Subcutaneous abdominal adipose tissue (tissue), 5 donors: ENCODE measurements at regions not wholly inside any gene's neighbourhood (a gene's known extent, or its start where the extent isn't known, plus 50 kb on each side); places are given as distances from the start of the nearest gene placed in this dataset.

Experiments
- H3K27ac ChIP-seq: one replicate; pipeline ENCODE4 v1.7.0; 2013; ENCODE audit warnings: low read depth, mild to moderate bottlenecking, inconsistent platforms, low read length, moderate library complexity
- H3K27me3 ChIP-seq, 5 donors: one replicate each; pipeline ENCODE4 v1.7.0; 2013; ENCODE audit warnings: low read length in 5 of 5, inconsistent platforms in 1 of 5; ENCODE audit not compliant: control insufficient read depth in 5 of 5, insufficient read depth in 4 of 5
- H3K36me3 ChIP-seq, 5 donors: one replicate each; pipeline ENCODE4 v1.7.0; 2013; ENCODE audit warnings: low read length in 5 of 5; ENCODE audit not compliant: control insufficient read depth in 5 of 5, insufficient read depth in 5 of 5
- H3K4me1 ChIP-seq, 5 donors: one replicate each; pipeline ENCODE4 v1.7.0; 2013; ENCODE audit warnings: low read length in 5 of 5, mild to moderate bottlenecking in 3 of 5, moderate library complexity in 1 of 5; ENCODE audit not compliant: control insufficient read depth in 5 of 5, insufficient read depth in 5 of 5
- H3K4me3 ChIP-seq, 5 donors: one replicate each; pipeline ENCODE4 v1.7.0; 2013; ENCODE audit warnings: low read length in 5 of 5, low read depth in 1 of 5
- H3K9ac ChIP-seq, 5 donors: one replicate each; pipeline ENCODE4 v1.7.0; 2013; ENCODE audit warnings: low read length in 5 of 5, mild to moderate bottlenecking in 4 of 5, moderate library complexity in 3 of 5
- H3K9me3 ChIP-seq, 5 donors: one replicate each; pipeline ENCODE4 v1.7.0; 2013; ENCODE audit warnings: low read length in 5 of 5; ENCODE audit not compliant: control insufficient read depth in 5 of 5
- donor health status: healthy.
- donor health status: healthy.
- donor health status: healthy.
- donor health status: healthy.
- donor health status: healthy.

GRCh38 chr3:162368417-162368816 lies 871.8 kb downstream of the OTOL1 start:
- Histone ChIP-seq H3K4me1 (no peaks in the 10 kb centered on the region), H3K27ac (no peak overlapping the region), H3K9ac (no peak overlapping the region)

GRCh38 chr3:162369306-162369705 lies 872.7 kb downstream of the OTOL1 start:
- no peak overlapping the region for H3K4me3 ChIP-seq
- H3K9me3 ChIP-seq = no peaks in the 10 kb centered on the region
- H3K4me1 ChIP-seq = no peaks in the 10 kb centered on the region
- H3K27me3 ChIP-seq = no peaks in the 10 kb centered on the region
- no peak overlapping the region for H3K27ac ChIP-seq
- no peak overlapping the region for H3K9ac ChIP-seq
- no peaks in the 10 kb centered on the region for H3K36me3 ChIP-seq

More at GRCh38 chr3:162368417-162368816, 871.8 kb downstream of the OTOL1 start:
- Histone ChIP-seq H3K9me3 (no peaks in the 10 kb centered on the region), H3K4me3 (no peak overlapping the region), H3K27me3 (no peaks in the 10 kb centered on the region), H3K36me3 (no peaks in the 10 kb centered on the region)

GRCh38 chr3:162370141-162370540 lies 873.5 kb downstream of the OTOL1 start:
- Histone ChIP-seq H3K9ac (no peak overlapping the region), H3K9me3 (no peaks in the 10 kb centered on the region), H3K27ac (no peak overlapping the region), H3K4me1 (no peaks in the 10 kb centered on the region), H3K27me3 (no peaks in the 10 kb centered on the region), H3K36me3 (no peaks in the 10 kb centered on the region), H3K4me3 (no peak overlapping the region)

- Histone ChIP-seq H3K36me3 (no peaks in the 10 kb centered on the region), H3K27me3 (no peaks in the 10 kb centered on the region), H3K4me3 (no peak overlapping the region), H3K27ac (no peak overlapping the region), H3K4me1 (no peaks in the 10 kb centered on the region), H3K9ac (no peak overlapping the region), H3K9me3 (no peaks in the 10 kb centered on the region)
Measured at GRCh38 chr3:162376761-162377160, 880.2 kb downstream of the OTOL1 start.

GRCh38 chr3:162377608-162378007 lies 881.0 kb downstream of the OTOL1 start:
- Histone ChIP-seq H3K9ac (no peak overlapping the region), H3K9me3 (no peaks in the 10 kb centered on the region), H3K27ac (no peak overlapping the region)

GRCh38 chr3:162385387-162385786 lies 888.8 kb downstream of the OTOL1 start:
- Histone ChIP-seq H3K27me3 (no peaks in the 10 kb centered on the region), H3K9ac (no peak overlapping the region), H3K9me3 (peaks cover 0 to 3% (median 0%) of the 10 kb centered on the region in 5 donors), H3K4me1 (no peaks in the 10 kb centered on the region), H3K27ac (no peak overlapping the region), H3K36me3 (no peaks in the 10 kb centered on the region), H3K4me3 (no peak overlapping the region)

More at GRCh38 chr3:162377608-162378007, 881.0 kb downstream of the OTOL1 start:
- Histone ChIP-seq H3K4me3 (no peak overlapping the region), H3K27me3 (no peaks in the 10 kb centered on the region), H3K4me1 (no peaks in the 10 kb centered on the region), H3K36me3 (no peaks in the 10 kb centered on the region)

GRCh38 chr3:162390891-162391290 lies 894.3 kb downstream of the OTOL1 start:
- Histone ChIP-seq H3K27ac (no peak overlapping the region), H3K4me3 (no peak overlapping the region)

GRCh38 chr3:162391301-162391700 lies 894.7 kb downstream of the OTOL1 start:
- H3K9me3 ChIP-seq = peaks cover 0 to 4% (median 0%) of the 10 kb centered on the region in 5 donors
- H3K36me3 ChIP-seq = no peaks in the 10 kb centered on the region
- no peaks in the 10 kb centered on the region for H3K4me1 ChIP-seq
- no peak overlapping the region for H3K9ac ChIP-seq
- no peaks in the 10 kb centered on the region for H3K27me3 ChIP-seq
- no peak overlapping the region for H3K4me3 ChIP-seq
- H3K27ac ChIP-seq = no peak overlapping the region

More at GRCh38 chr3:162390891-162391290, 894.3 kb downstream of the OTOL1 start:
- H3K36me3 ChIP-seq = no peaks in the 10 kb centered on the region
- H3K9ac ChIP-seq = no peak overlapping the region
- H3K27me3 ChIP-seq = no peaks in the 10 kb centered on the region
- peaks cover 0 to 4% (median 0%) of the 10 kb centered on the region in 5 donors for H3K9me3 ChIP-seq
- H3K4me1 ChIP-seq = no peaks in the 10 kb centered on the region

- no peaks in the 10 kb centered on the region for H3K4me1 ChIP-seq
- H3K9me3 ChIP-seq = peaks cover 0 to 4% (median 0%) of the 10 kb centered on the region in 5 donors
- no peak overlapping the region for H3K27ac ChIP-seq
- H3K36me3 ChIP-seq = no peaks in the 10 kb centered on the region
- H3K9ac ChIP-seq = no peak overlapping the region
- no peaks in the 10 kb centered on the region for H3K27me3 ChIP-seq
- no peak overlapping the region for H3K4me3 ChIP-seq
Measured at GRCh38 chr3:162395496-162395895, 898.9 kb downstream of the OTOL1 start.

GRCh38 chr3:162398554-162398953 lies 901.9 kb downstream of the OTOL1 start:
- Histone ChIP-seq H3K4me3 (no peak overlapping the region), H3K27me3 (no peaks in the 10 kb centered on the region), H3K27ac (no peak overlapping the region), H3K4me1 (no peaks in the 10 kb centered on the region), H3K9me3 (peaks cover 0 to 4% (median 0%) of the 10 kb centered on the region in 5 donors), H3K9ac (no peak overlapping the region), H3K36me3 (no peaks in the 10 kb centered on the region)

GRCh38 chr3:162400697-162401096 lies 904.1 kb downstream of the OTOL1 start:
- no peaks in the 10 kb centered on the region for H3K4me1 ChIP-seq
- H3K27ac ChIP-seq = no peak overlapping the region

More at GRCh38 chr3:162400697-162401096, 904.1 kb downstream of the OTOL1 start:
- Histone ChIP-seq H3K9me3 (no peaks in the 10 kb centered on the region), H3K36me3 (no peaks in the 10 kb centered on the region), H3K27me3 (no peaks in the 10 kb centered on the region), H3K9ac (no peak overlapping the region), H3K4me3 (no peak overlapping the region)
